ENCODE measurements at regions not wholly inside any gene's neighbourhood (a gene's known extent, or its start where the extent isn't known, plus 50 kb on each side); places are given as distances from the start of the nearest gene placed in this dataset.

DNA sequence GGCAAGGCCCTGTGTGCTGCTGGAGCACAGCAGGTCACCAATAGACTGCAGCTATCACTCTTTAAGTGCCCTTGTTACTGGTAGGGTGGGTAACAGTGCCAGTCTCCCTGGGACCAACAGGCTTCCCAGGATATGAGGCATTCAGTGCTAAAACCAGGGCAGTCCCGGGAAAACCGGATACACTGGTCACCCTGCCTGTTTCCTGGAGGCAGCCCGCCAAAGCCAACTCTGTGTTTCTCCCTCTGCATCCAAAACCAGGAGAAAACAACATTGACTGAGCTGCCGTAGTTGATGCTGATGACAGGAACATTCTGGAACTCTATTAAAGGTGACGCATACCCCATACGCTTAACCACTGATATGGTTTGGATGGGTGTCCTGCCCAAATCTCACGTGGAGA is 149.1 kb downstream of the SHANK2 start:
- TF ChIP-seq, protein P1, sequence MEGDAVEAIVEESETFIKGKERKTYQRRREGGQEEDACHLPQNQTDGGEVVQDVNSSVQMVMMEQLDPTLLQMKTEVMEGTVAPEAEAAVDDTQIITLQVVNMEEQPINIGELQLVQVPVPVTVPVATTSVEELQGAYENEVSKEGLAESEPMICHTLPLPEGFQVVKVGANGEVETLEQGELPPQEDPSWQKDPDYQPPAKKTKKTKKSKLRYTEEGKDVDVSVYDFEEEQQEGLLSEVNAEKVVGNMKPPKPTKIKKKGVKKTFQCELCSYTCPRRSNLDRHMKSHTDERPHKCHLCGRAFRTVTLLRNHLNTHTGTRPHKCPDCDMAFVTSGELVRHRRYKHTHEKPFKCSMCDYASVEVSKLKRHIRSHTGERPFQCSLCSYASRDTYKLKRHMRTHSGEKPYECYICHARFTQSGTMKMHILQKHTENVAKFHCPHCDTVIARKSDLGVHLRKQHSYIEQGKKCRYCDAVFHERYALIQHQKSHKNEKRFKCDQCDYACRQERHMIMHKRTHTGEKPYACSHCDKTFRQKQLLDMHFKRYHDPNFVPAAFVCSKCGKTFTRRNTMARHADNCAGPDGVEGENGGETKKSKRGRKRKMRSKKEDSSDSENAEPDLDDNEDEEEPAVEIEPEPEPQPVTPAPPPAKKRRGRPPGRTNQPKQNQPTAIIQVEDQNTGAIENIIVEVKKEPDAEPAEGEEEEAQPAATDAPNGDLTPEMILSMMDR (conservative IDR thresholded peaks at IDR 0.05; ENCODE audit: low read depth, low read length): no peak
- TF ChIP-seq EZH2 (IDR thresholded peaks at IDR 0.05; ENCODE audit: low read length, unreplicated experiment) (no peak), EZH2phosphoT487 (IDR thresholded peaks at IDR 0.05; ENCODE audit: borderline replicate concordance, low read length) (no peak)
